SU-DHL-6 (cell line): ENCODE measurements at regions not wholly inside any gene's neighbourhood (a gene's known extent, or its start where the extent isn't known, plus 50 kb on each side); places are given as distances from the start of the nearest gene placed in this dataset.

Experiments used
- H2AFZ ChIP-seq: fragments of 200-600 bp; sonication (generic); 2 replicates; pipeline ENCODE4 v1.6.1; 2014; ENCODE audit warnings: low read depth, mild to moderate bottlenecking, moderate library complexity, mixed read lengths, antibody characterized with exemption, low read length; ENCODE audit not compliant: severe bottlenecking
- H3F3A ChIP-seq: fragments of 200-600 bp; shearing (Covaris generic); 2 replicates; pipeline ENCODE4 v1.6.0; 2016; ENCODE audit warnings: antibody characterized with exemption, mild to moderate bottlenecking; ENCODE audit not compliant: insufficient read depth
- H3K27ac ChIP-seq: fragments of 200-600 bp; sonication (generic); 2 replicates; pipeline ENCODE4 v1.5.1; 2016; ENCODE audit warnings: low read depth, mild to moderate bottlenecking, low read length, moderate library complexity, mixed read lengths
- H3K27me3 ChIP-seq: fragments of 200-600 bp; sonication (generic), shearing (Covaris generic); 2 replicates; pipeline ENCODE4 v1.6.0; 2014; ENCODE audit warnings: mild to moderate bottlenecking, low read length
- H3K36me3 ChIP-seq: fragments of 200-600 bp; sonication (generic); 2 replicates; pipeline ENCODE4 v1.6.1; 2014; ENCODE audit warnings: mild to moderate bottlenecking, low read length, mixed read lengths
- H3K4me2 ChIP-seq: fragments of 300-600, 200-600 bp; shearing (Covaris generic), sonication (generic); 2 replicates; pipeline ENCODE4 v1.6.0; 2014; ENCODE audit warnings: low read length, low read depth, mild to moderate bottlenecking; ENCODE audit not compliant: poor library complexity, severe bottlenecking
- H3K4me3 ChIP-seq: fragments of 200-600 bp; sonication (generic); 2 replicates; pipeline ENCODE4 v1.5.1; 2014; ENCODE audit warnings: antibody characterized with exemption, low read length, mild to moderate bottlenecking, mixed read lengths; ENCODE audit not compliant: insufficient read depth, poor library complexity, severe bottlenecking
- H3K79me2 ChIP-seq: fragments of 200-600 bp; sonication (generic); 2 replicates; pipeline ENCODE4 v1.6.1; 2014; ENCODE audit warnings: mild to moderate bottlenecking, low read length, moderate library complexity; ENCODE audit not compliant: insufficient read depth
- H3K9ac ChIP-seq: fragments of 200-600 bp; sonication (generic); 2 replicates; pipeline ENCODE4 v1.7.0; 2014; ENCODE audit warnings: mild to moderate bottlenecking, low read length
- H3K9me2 ChIP-seq: fragments of 200-600 bp; sonication (generic); replicated peaks from 2 replicates; pipeline ENCODE4 v1.6.1; 2014; ENCODE audit warnings: low read length; ENCODE audit not compliant: insufficient read depth
- H3K9me3 ChIP-seq: fragments of 200-600 bp; sonication (generic); 2 replicates; pipeline ENCODE4 v1.6.1; 2014; ENCODE audit warnings: low read length, mixed read lengths; ENCODE audit not compliant: insufficient read depth
- H4K20me1 ChIP-seq: fragments of 200-600 bp; sonication (generic); 2 replicates; pipeline ENCODE4 v1.6.1; 2014; ENCODE audit warnings: low read depth, mild to moderate bottlenecking, antibody characterized with exemption, low read length, moderate library complexity, mixed read lengths
- EZH2phosphoT487 ChIP-seq: fragments of 200-600 bp; sonication (generic), shearing (Covaris generic); conservative IDR thresholded peaks from 2 replicates; pipeline ENCODE4 v1.6.1; 2018; ENCODE audit warnings: mild to moderate bottlenecking, antibody characterized with exemption, low read length, moderate library complexity, mixed read lengths
- TF ChIP-seq, protein P1 (sequence below): fragments of 200-600 bp; sonication (generic); IDR thresholded peaks from one replicate; pipeline ENCODE4 v1.5.1; 2017; ENCODE audit warnings: antibody characterized with exemption, mild to moderate bottlenecking, low read length, moderate library complexity; ENCODE audit not compliant: insufficient read depth, poor library complexity, severe bottlenecking

GRCh38 chr2:145012214-145012670, 492.3 kb upstream of the ZEB2 start:
- no peaks in the 10 kb centered on the region for H3K27me3 ChIP-seq
- H3K36me3 ChIP-seq, result no peaks in the 10 kb centered on the region
- no peak overlapping the region for H2AFZ ChIP-seq
- no peak for TF ChIP-seq EZH2phosphoT487
- TF ChIP-seq, protein P1, sequence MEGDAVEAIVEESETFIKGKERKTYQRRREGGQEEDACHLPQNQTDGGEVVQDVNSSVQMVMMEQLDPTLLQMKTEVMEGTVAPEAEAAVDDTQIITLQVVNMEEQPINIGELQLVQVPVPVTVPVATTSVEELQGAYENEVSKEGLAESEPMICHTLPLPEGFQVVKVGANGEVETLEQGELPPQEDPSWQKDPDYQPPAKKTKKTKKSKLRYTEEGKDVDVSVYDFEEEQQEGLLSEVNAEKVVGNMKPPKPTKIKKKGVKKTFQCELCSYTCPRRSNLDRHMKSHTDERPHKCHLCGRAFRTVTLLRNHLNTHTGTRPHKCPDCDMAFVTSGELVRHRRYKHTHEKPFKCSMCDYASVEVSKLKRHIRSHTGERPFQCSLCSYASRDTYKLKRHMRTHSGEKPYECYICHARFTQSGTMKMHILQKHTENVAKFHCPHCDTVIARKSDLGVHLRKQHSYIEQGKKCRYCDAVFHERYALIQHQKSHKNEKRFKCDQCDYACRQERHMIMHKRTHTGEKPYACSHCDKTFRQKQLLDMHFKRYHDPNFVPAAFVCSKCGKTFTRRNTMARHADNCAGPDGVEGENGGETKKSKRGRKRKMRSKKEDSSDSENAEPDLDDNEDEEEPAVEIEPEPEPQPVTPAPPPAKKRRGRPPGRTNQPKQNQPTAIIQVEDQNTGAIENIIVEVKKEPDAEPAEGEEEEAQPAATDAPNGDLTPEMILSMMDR, result no peak
- no peaks in the 10 kb centered on the region for H3K9me2 ChIP-seq
- no peak overlapping the region for H3K27ac ChIP-seq
- no peaks in the 10 kb centered on the region for H4K20me1 ChIP-seq
- H3K9ac ChIP-seq, result no peak overlapping the region
- H3K4me3 ChIP-seq, result no peak overlapping the region
- no peak overlapping the region for H3K4me2 ChIP-seq
- no peaks in the 10 kb centered on the region for H3K9me3 ChIP-seq
- no peaks in the 10 kb centered on the region for H3K79me2 ChIP-seq
- no peaks in the 10 kb centered on the region for H3F3A ChIP-seq

DNA sequence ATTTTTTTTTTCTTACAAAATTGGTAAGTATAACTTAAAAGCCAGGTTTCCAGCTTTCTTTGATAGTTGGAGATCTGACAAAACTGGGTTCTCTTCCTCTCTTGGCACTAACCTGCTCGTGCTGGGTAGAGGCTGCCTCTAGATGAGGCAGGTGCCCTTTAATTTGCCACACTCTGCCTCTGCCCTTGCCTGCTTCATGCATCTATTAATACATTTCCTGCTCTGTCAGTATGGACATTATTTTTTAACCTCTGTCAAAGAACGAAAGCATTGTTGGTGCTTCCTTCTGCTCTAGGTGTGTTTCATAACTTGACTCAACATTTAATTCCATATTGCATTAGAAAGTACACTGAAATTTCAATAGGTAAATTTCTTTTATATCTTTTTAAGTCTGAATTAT, 490.7 kb upstream of the ZEB2 start:
- Histone ChIP-seq H3K9me3 (no peaks in the 10 kb centered on the region), H3K4me2 (no peak overlapping the region)
- TF ChIP-seq, protein P1, result no peak
- no peak for TF ChIP-seq EZH2phosphoT487

DNA sequence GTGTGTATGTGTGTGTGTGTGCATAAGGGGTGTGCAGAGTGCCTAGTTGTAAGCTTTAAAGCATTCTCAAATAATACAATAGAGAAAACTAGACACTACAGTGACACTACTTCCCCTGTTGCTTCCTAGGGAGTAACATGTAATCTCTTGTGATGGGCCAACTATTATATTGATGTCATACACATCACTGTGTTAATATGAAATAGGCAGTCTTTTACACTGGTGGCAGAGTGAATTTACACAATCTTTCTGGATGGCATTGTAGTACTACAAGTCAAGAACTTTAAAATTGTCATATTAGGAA, 488.0 kb upstream of the ZEB2 start:
- Histone ChIP-seq H3K27me3 (no peaks in the 10 kb centered on the region), H3K27ac (no peak overlapping the region), H3F3A (no peaks in the 10 kb centered on the region), H3K9me3 (no peaks in the 10 kb centered on the region), H3K9ac (no peak overlapping the region), H3K36me3 (no peaks in the 10 kb centered on the region), H3K4me2 (no peak overlapping the region), H3K79me2 (no peaks in the 10 kb centered on the region), H3K9me2 (no peaks in the 10 kb centered on the region), H2AFZ (no peak overlapping the region), H3K4me3 (no peak overlapping the region), H4K20me1 (no peaks in the 10 kb centered on the region)
- no peak for TF ChIP-seq EZH2phosphoT487
- TF ChIP-seq, protein P1, result no peak

More for the DNA sequence above, 490.7 kb upstream of the ZEB2 start:
- H3K79me2 ChIP-seq, result no peaks in the 10 kb centered on the region
- no peaks in the 10 kb centered on the region for H3K36me3 ChIP-seq
- no peak overlapping the region for H3K27ac ChIP-seq
- H4K20me1 ChIP-seq, result no peaks in the 10 kb centered on the region
- H3K9ac ChIP-seq, result no peak overlapping the region
- no peak overlapping the region for H2AFZ ChIP-seq
- H3K27me3 ChIP-seq, result no peaks in the 10 kb centered on the region
- no peak overlapping the region for H3K4me3 ChIP-seq
- no peaks in the 10 kb centered on the region for H3F3A ChIP-seq
- no peaks in the 10 kb centered on the region for H3K9me2 ChIP-seq
